ENCODE measurements at regions not wholly inside any gene's neighbourhood (a gene's known extent, or its start where the extent isn't known, plus 50 kb on each side); places are given as distances from the start of the nearest gene placed in this dataset.

GRCh38 chr12:20187456-20187855 is 180.9 kb upstream of the PDE3A start:
- no peak for TF ChIP-seq RAD21 (IDR thresholded peaks at IDR 0.05)
- no peak for TF ChIP-seq CTCF (IDR thresholded peaks at IDR 0.05; ENCODE audit: low read depth, low read length, missing input control)
- TF ChIP-seq MAX (IDR thresholded peaks at IDR 0.05) = no peak
- TF ChIP-seq RXRA (IDR thresholded peaks at IDR 0.05) = no peak
- no peak for TF ChIP-seq FOXA1 (IDR thresholded peaks at IDR 0.05)
- no peak for TF ChIP-seq SP1 (IDR thresholded peaks at IDR 0.05)
